GM18858 (cell line): ENCODE measurements at regions not wholly inside any gene's neighbourhood (a gene's known extent, or its start where the extent isn't known, plus 50 kb on each side); places are given as distances from the start of the nearest gene placed in this dataset.

Source experiments
- ATAC-seq: cut with Tn5 transposase; IDR thresholded peaks from one replicate; pipeline ENCODE4 v1.9.1; 2021; ENCODE audit not compliant: unreplicated experiment

DNA sequence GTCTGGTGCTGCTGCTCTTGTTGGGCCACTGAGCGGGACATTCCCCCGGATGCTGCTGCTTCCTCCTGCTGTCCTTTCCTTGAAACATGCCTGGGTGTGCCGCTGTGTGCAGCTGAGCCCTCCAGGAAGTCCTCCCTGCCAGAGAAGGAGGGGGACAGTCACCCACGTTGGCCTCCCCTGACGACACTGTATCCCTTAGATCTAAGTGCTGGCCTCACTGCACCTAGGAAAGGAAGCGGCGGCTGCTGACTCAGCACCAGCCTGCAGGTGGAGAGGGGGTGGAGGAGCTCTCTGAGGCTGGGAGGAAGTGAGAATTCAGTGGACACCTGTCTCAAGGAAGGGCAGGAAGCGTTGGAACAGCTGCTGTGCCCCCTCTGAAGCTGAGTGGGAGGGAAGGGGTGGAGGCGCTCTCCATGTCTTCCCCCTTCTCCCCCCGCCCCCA lies 239.8 kb downstream of the HAUS1 start:
- peak; percentile 80 for ATAC-seq

- no peak for ATAC-seq
Measured at GRCh38 chr18:46344416-46345180, 240.4 kb downstream of the HAUS1 start.

- no peak for ATAC-seq
Measured at GRCh38 chr18:46345181-46345465, 240.9 kb downstream of the HAUS1 start.

GRCh38 chr18:46346213-46346612 lies 242.0 kb downstream of the HAUS1 start:
- ATAC-seq, result no peak

GRCh38 chr18:46346896-46347630 lies 242.9 kb downstream of the HAUS1 start:
- ATAC-seq, result no peak

DNA sequence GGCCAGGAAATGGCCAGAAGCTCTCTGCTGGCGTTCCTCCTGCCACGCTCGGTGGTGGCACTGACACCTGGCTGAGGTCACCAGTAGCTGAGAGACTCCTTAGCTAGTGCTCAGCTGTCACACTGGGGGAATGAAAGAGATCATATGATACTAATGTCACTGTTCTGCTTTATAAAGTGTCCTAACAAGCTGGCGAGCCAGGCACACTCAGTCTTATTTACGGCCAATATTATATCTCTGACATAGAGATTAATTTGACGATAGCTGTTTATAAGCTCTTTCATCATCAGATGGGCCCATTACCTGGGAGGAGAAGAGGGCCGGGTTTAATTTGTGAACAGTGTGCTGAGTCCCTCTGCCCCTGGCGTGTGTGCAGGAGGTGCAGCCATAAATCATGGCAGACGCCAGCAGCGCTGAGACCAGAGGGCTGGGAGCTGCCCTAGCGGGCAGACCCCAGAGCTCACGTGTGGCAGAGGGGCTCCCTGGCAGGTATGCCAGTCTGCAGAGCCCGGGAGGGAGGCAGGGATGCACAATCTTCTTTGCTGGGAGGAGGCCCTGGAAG lies 246.5 kb downstream of the HAUS1 start:
- no peak for ATAC-seq

- no peak for ATAC-seq
Measured at GRCh38 chr18:46352520-46353250, 248.5 kb downstream of the HAUS1 start.

DNA sequence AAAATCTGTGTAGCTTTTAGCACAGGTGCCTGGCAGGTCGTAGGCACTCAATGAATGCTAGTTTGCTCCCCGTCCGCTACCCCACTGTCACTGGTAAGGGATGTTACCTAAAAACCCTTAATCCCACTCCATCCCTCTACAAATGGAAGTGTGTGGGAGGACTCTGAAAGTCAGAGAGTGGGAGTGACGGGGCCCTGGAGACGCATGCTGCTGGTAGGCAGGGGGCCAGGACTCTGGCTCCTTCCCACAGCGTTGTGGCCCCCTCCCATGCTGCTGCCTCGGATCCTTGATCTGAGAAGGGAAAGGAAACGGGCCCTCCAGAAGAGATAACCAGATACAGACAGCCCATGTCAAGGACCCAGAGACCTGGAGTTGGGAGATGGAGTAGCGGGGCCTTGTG lies 249.3 kb downstream of the HAUS1 start:
- no peak for ATAC-seq

DNA sequence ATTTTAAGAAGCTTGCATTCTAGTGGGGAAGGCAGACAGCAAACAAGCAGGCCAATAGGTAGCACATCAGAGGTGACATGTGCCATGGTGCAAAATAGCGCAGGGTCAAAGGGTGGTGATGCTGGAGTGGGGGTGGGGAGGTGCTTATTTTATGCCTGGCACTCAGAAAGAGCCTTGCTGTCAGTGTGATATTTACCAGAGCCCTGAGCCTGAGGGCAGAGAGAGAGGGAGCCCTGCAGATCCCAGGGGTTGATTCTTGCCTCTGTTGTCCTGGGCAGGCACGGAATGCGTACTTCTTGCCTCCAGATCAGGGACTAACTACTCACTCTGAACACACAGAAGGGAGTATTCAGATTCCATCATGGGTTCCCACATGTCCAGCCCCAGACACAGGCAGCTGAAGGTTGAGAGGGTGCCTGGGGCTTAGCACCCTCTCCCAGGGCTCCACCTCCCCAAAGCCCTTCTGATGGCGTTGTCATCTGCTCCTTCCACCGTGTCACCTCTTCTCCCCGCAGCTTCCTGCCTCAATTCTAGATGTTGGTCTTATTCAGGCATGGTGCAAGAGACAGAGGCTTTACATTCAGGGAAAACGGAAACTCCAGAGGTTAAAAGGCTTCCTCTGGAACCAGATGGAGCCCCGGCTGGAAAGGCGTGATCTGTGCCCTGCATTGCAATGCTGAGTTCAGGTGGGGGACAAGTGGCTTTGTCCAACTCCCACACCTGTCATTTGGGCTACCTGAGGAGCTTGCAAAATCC lies 252.3 kb downstream of the HAUS1 start:
- no peak for ATAC-seq

DNA sequence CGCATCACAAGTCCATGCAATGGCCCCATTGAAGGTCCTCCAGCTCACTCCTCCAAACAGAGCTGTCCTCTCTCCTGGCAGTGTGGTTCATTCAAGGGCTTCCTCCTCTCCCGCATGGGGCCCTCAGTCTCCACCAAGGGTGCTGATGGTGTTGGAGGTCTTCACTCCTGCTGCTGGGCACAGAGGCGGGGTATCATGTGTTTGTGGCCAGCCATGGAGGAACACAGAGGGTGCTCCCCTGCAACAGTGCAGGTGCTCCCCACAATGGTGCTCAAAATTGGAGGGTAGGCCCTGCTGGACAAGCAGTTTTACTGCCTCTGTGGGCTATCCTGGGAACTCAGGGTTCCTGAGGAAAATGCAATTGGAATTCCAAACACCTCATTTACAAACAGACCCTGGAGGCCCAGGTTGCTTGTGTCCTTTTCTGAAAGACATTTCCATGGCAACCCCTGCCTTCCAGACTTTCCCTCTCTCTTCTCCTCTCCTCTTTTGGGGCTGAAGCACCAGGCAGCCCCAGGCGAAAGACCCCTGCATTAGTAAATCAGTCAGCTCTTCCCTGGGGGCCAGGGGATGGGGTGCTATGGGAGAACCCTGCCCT lies 256.0 kb downstream of the HAUS1 start:
- no peak for ATAC-seq

- ATAC-seq, result no peak
Measured at GRCh38 chr18:46360866-46361265, 256.7 kb downstream of the HAUS1 start.

DNA sequence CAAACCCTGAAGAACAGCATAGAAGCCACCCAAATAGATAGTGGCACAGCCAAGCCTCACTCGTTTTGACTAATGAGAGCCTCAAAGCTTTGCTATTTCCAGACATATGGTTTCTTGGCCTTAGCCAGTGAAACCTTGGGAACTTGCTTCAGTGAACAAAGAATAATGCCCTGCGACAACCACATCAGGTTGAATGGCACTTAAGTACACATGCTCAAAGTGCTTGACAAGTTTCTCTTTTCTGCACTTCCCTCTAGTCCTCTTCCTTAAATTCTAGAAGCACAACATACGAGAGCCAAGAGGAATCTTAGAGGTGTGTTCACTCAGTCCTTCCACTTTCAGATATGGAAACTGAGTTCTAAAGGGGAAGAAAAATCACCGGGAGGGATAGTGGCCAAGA lies 258.3 kb downstream of the HAUS1 start:
- ATAC-seq, result no peak

GRCh38 chr18:46364048-46364447 lies 259.9 kb downstream of the HAUS1 start:
- ATAC-seq, result no peak

DNA sequence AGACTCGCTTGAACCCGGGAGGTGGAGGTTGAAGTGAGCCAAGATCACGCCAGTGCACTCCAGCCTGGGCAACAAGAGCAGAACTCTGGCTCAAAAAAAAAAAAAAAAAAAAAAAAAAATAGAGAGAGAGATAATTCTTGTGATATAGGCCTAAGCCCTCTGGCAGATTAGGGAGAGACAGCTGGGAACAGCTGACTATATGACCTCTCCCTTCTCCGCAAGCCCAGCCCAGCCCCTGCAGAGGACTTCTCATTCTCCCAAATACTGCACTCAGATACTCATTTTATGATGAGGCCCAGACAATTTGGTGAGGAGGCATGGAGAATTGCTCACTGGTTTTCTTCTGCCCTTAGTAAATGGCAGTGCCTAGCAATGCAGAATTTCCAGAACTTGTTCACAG lies 262.0 kb downstream of the HAUS1 start:
- no peak for ATAC-seq

DNA sequence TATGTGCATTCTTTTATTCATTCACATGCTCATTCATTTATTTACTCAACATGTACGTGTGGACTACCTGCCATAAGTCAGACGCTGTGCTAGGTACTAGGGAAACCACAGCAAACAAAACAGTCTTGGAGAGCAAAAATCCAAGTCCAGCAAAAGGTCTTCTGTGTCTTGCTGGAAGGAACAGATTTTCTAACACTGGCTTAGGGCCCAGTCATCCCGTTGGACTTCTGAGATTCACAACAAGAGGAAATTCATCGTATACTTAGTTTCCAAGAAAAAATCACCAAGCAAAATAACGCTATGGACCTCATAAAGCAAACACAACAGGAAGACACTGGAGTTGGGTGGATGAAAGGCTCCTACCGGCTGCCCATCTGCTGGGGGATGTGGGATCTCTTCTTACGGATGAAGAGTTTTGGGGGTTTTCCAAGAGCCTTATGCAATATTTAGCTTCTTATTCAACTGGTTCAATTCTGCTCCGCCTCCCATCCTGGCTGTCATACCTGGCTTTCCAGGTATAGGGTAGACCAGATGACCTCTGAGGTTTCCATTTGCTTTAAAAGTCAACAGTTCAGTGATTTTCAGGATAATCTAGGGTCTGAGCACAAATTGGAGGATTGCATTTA lies 262.7 kb downstream of the HAUS1 start:
- no peak for ATAC-seq

DNA sequence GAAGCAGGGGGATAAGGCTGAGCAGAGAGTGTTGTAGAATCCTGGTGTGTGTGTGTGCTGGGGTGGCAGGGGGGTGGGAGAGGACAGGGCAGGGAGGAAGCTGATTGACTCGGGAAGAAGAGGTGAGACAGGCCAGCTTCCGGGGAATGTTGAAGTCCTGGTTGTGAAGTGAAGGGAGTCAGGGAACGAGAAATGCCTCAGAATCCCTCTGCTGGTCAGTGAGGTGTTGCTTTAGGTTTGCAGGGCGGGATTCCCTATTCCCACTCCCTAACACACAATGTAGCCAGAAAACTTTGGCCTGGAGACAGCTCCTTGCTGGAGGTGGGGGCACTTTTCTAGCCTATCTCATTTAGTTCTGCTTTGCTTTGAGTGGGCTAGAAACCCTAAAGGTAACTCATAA lies 265.1 kb downstream of the HAUS1 start:
- ATAC-seq, result no peak

GRCh38 chr18:46370898-46371297 lies 266.7 kb downstream of the HAUS1 start:
- no peak for ATAC-seq

DNA sequence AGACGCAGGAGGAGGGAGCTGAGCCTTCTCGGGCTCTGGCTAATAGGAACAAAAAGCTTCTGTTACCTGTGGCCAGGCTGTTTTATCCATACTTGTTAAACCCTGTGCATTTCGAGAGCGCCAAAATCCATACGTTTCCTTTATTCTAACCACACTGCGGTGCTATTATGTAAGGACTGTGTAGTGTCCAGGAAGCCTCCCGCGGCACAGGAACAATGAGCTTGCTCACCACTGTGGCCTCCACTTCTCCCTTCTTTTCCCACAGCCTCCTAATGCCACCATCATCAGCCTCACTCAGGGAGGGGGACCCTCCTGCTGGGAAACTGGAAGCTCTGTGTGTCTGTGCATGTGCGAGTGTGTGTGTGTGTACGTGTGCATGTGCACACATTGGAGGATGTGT lies 268.5 kb downstream of the HAUS1 start:
- ATAC-seq, result no peak

GRCh38 chr18:46373131-46373530 lies 268.9 kb downstream of the HAUS1 start:
- no peak for ATAC-seq

GRCh38 chr18:46373791-46374190 lies 269.6 kb downstream of the HAUS1 start:
- no peak for ATAC-seq
